ENCODE measurements at regions not wholly inside any gene's neighbourhood (a gene's known extent, or its start where the extent isn't known, plus 50 kb on each side); places are given as distances from the start of the nearest gene placed in this dataset.

- TF ChIP-seq CTCF (IDR thresholded peaks at IDR 0.05; ENCODE audit: insufficient read depth, low read length, poor library complexity, severe bottlenecking) (no peak), EZH2phosphoT487 (conservative IDR thresholded peaks at IDR 0.05; ENCODE audit: low read length) (no peak)
Observed at GRCh38 chr16:5328546-5328945, 231.0 kb upstream of the EEF2KMT start.

Data from SU-DHL-6 (cell line).